Middle frontal gyrus (tissue), 1 donor: ENCODE measurements at regions not wholly inside any gene's neighbourhood (a gene's known extent, or its start where the extent isn't known, plus 50 kb on each side); places are given as distances from the start of the nearest gene placed in this dataset.
"Not testable (repeated sequence)": the region's sequence is repeated elsewhere in the genome, so short reads cannot be mapped to it uniquely, and the experiment has no call there.

Source experiments
- DNase-seq: peaks from one replicate; pipeline ENCODE4 v3.0.0-alpha.2; 2015; ENCODE audit warnings: low spot score; ENCODE audit errors: extremely low spot score

GRCh38 chr2:47295981-47296635 lies 73.0 kb upstream of the EPCAM start:
- no peak for DNase-seq

DNA sequence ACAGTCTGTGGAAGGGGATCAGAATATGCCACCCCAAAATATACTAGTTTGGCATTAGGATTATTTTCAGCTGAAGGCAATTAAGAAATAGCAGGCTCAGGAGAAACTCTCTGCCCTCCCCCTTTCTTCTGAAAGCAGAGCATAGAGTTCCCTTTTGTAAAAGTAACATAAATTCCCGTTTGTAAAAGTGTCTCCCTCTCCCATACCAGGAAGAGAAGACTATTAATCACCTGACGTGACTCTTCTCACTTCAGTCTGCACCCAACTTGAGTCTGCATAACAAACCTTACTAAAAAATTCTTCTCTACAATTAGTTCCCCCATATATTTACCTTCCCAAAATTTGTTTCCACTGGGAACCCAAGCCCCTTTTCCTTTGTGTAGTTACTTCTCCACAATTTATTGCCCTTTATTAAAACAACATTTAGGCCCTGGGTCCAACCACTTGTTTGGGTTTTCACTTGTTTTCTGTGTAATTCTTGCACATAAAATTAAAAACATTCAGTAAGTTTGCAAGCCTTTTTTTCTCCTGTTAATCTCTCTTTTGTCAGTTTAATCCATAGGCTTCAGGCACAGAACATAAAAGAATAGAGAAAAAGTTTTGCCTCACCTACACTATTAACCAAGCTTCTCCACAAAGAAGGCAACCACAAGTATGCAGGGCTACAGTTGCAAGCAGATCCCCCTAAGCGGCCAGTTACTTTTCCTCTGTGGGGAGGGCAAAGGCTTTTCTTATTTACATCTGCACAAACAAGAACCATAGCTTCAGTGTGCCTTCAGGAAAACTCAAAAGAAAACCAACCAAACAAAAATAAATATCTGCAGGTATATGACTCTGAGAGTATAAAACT lies 73.8 kb upstream of the EPCAM start:
- DNase-seq = no peak

- no peak for DNase-seq
These were observed 75.1 kb upstream of the EPCAM start for GRCh38 chr2:47293976-47294375.

DNA sequence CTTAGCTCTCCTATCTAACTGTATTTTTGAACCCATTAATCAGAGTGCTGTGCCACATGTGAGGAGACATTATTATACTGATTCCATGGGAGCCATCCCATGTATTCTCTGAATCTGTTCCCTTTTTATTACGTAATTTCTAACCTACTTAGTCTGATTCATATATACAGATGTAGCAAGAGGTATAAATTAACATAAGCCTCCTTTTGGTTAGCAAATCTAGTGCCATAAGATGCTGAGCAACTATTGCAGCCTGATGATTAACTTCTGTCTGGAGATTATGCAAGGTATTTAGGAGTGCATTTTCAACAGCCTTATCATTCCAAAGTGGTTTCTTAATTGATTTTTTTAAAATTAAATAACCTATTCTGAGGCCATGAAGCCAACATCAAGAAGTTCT lies 80.2 kb upstream of the EPCAM start:
- DNase-seq = no peak

GRCh38 chr2:47283659-47284058 lies 85.5 kb upstream of the EPCAM start:
- DNase-seq = no peak

DNA sequence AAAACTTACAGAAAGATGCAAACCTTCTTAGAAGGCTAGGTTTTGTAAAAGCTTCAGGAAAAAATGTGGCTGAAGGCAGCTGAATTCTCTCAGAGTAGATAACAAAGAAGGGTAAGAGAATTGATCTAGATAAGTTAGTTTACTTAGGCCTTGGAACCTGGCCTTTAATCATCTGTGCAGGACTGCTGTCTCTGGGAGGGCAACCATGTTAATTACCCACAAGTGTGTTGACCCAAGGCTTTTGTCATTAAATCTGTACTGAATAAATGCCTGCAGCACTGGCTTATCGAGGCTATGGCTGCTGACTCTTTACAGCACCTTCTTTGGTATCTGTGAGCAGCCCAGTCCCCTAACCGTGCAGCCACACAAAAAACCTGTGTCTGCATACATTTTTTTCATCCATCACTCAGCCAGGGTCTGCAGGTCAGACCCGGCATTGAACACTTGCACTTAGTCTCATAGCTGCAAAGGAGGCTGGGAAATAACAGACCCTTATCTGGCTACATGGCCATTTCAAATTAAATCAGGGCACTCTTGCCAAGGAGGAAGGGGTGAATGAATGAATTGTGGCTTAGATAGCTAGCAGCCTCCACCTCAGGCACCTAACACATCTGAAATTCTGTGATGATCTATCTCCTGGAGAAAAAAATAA lies 86.4 kb upstream of the EPCAM start:
- DNase-seq = no peak

DNA sequence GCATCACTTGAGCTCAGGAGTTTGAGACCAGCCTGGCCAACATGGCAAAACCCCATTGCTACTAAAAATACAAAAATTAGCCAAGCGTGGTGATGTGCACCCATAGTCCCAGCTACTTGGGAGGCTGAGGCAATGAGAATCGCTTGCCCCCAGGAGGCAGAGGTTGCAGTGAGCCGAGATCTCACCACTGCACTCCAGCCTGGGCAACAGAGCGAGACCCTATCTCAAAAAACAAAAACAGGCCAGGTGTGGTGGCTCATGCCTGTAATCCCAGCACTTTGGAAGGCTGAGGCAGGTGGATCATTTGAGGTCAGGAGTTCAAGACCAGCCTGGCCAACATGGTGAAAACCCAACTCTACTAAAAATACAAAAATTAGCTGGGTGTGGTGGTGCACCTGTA lies 89.6 kb upstream of the EPCAM start:
- DNase-seq = not testable (repeated sequence)

- DNase-seq = no peak
These were observed 91.1 kb upstream of the EPCAM start for GRCh38 chr2:47277987-47278386.

GRCh38 chr2:47277187-47277586 lies 91.9 kb upstream of the EPCAM start:
- DNase-seq = no peak

DNA sequence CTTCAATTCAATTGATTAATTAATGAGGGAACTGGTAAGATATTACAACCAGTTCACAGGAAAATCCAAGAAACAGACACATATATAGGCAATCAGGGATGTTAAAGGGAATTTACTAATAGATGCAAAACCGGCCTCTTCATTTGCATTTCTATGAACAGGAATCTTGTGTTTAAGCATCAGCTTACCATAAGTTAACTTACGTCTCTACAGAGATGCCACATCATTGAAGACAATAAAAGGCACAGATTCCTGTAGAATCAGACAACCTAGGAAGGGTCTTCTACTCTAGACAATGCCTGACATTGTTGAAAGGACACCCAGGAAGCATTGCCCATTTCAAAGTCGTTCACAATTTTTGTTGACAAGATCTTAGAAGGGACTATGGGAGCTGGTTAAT lies 93.0 kb upstream of the EPCAM start:
- no peak for DNase-seq

DNA sequence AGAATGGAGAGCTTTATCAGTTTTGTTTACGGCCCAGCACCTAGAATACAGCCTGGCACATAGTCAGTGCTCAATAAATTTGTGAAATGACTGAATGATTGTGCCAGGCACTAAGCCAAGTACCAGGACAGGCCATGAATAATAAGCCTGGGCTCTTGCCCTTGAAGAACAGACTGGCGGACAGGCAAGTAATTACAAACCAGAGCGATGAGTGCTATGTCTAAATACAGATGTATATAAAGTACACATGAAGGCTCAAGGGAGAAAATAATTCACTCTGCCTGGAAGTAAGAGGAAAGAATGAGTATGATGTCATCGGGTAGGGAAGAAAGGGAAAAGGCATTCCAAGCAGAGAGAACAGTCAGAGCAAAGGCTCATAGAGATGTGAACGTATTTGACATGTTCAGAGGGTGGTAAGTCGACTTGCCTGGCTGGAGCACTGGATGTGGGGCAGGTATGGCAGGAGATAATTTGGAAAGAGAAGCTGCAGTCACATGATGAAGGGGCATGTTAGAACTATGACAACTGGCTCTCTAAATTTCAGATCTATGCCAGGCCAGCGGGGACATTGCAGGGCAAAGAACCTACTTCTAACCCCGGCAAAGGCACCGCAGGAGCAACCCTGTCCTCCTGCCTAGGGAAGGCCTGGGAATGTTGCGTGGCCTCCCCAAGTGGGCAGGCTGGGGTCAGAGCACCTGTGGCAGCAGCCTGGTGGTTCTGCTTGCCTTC lies 94.9 kb upstream of the EPCAM start:
- no peak for DNase-seq

- DNase-seq = no peak
These were observed 96.0 kb upstream of the EPCAM start for GRCh38 chr2:47272905-47273758.

- DNase-seq = no peak
These were observed 95.9 kb upstream of the CALM2 start for GRCh38 chr2:47272031-47272864.

DNA sequence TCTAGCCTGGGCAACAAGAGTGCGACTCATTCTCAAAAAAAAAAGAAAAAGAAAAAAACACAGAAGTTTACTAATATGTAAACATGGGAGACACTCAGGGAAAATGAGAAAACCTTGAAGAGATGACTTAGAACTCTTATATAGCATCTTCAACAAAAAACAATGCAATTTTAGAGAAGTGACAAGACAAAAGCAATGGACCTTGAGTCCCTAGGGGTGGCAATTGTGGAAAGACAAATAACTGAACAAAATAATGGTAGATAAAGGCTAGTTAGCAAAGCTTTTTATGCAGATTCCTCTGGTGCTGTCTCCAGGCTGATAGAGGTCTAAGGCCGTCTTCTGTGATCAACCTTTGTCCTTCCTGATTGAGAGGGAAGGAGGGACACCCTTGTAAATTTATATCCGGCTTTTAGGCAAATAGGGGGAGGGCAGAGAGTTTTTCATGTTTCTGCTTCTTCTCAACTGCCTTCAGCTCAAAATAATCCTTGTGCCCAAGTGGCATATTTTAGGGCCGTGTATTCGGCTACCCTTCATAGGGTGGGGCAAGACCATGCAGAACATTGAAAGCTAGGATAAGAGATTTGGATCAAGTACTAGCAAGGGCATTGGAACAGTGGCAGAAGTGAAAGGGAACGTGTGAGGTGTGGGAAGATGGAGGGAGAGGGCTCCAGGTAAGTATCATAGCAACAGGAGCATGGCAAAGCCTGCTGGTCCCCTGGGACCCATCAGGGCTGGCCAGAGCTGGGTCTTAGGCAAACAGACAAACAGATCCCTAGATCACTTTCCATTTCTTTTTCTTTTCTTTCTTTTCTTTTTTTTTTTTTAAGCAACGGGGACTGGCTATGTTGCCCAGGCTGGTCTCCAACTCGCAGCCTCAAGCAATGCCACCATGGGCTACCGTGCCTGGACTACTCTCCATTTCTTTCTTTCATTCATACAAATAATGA lies 95.0 kb upstream of the CALM2 start:
- DNase-seq = no peak

- no peak for DNase-seq
These were observed 94.1 kb upstream of the CALM2 start for GRCh38 chr2:47270421-47270820.

GRCh38 chr2:47269316-47270232 lies 93.3 kb upstream of the CALM2 start:
- DNase-seq = no peak

GRCh38 chr2:47267711-47268086 lies 91.4 kb upstream of the CALM2 start:
- no peak for DNase-seq
